GM19455 (cell line): ENCODE measurements at regions not wholly inside any gene's neighbourhood (a gene's known extent, or its start where the extent isn't known, plus 50 kb on each side); places are given as distances from the start of the nearest gene placed in this dataset.
"Not testable (repeated sequence)": the region's sequence is repeated elsewhere in the genome, so short reads cannot be mapped to it uniquely, and the experiment has no call there.

Experiments
- ATAC-seq: cut with Tn5 transposase; IDR thresholded peaks from one replicate; pipeline ENCODE4 v1.9.1; 2021; ENCODE audit not compliant: unreplicated experiment

DNA sequence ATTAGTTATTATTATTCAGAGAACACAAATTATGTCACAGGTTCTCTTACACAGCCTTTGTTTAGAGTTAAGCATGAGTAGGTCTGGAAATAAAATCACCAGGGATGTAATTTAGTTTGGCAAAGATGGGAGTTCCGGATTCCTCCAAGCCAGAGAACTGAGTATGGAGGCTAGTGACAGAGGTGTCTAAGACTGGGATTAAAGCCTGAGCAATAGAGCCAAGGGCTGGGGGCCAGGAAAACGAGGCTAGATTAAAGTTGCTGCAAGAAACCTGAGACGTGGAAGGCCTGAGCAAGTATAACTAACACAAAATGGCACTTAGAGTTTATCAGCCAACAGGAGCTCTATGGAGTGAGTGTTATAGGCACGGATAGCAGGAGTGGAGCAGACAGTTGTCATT, 381.6 kb downstream of the SRGAP2C start:
- ATAC-seq, result no peak

DNA sequence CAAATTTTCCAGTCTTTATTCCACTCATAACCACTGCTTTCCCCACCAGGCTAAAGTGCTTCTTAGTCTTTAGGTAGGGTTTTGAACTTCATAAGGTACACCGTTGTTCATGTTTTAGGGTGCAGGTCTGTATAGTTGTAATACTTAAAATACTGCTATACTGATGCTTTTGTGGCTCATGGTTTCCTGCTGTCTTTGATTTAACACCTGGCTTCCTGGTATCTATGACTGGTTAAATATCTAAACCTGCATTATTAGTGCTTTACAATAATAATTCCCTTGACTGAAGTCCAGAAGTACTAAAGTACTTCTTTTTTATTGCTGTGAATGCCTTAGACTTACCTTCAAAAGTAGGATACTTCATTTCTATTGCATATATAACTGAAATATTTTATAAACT, 384.7 kb downstream of the SRGAP2C start:
- ATAC-seq, result no peak

DNA sequence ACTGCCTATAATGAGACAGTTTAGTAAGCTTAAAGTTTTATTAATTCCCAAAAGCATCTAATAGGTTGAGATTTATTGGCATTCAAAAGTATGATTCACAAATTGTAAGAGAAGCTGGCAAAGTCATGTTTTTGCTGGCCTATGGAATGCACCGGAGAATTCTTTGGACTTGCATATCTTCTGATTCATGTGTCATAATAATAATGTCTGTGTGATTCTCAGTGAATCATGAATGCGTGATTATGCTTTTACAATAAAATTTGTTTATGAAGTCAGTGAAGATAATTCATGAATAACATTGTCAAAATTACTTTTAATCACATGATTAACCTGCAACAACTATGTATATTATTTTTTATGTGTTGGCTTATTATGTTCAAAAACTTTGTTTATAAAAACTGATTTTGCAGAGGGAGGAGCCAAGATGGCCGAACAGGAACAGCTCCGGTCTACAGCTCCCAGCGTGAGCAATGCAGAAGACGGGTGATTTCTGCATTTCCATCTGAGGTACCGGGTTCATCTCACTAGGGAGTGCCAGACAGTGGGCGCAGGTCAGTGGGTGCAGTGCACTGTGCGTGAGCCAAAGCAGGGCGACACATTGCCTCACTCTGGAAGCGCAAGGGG, 389.2 kb downstream of the SRGAP2C start:
- ATAC-seq, result not testable (repeated sequence)

DNA sequence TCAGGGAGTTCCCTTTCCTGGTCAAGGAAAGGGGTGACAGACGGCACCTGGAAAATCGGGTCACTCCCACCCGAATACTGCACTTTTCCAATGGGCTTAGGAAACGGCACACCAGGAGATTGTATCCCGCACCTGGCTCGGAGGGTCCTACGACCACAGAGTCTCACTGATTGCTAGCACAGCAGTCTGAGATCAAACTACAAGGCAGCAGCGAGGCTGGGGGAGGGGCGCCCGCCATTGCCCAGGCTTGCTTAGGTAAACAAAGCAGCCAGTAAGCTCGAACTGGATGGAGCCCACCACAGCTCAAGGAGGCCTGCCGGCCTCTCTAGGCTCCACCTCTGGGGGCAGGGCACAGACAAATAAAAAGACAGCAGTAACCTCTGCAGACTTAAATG, 389.7 kb downstream of the SRGAP2C start:
- not testable (repeated sequence) for ATAC-seq

DNA sequence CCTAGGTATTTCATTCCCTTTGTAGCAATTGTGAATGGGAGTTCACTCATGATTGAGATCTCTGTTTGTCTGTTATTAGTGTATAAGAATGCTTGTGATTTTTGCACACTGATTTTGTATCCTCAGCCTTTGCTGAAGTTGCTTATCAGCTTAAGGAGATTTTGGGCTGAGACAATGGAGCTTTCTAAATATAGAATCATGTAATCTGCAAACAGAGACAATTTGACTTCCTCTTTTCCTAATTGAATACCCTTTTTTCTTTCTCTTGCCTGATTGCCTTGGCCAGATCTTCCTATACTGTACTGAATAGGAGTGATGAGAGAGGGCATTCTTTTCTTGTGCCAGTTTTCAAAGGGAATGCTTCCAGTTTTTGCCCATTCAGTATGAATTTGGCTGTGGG, 398.1 kb downstream of the SRGAP2C start:
- ATAC-seq, result not testable (repeated sequence)

DNA sequence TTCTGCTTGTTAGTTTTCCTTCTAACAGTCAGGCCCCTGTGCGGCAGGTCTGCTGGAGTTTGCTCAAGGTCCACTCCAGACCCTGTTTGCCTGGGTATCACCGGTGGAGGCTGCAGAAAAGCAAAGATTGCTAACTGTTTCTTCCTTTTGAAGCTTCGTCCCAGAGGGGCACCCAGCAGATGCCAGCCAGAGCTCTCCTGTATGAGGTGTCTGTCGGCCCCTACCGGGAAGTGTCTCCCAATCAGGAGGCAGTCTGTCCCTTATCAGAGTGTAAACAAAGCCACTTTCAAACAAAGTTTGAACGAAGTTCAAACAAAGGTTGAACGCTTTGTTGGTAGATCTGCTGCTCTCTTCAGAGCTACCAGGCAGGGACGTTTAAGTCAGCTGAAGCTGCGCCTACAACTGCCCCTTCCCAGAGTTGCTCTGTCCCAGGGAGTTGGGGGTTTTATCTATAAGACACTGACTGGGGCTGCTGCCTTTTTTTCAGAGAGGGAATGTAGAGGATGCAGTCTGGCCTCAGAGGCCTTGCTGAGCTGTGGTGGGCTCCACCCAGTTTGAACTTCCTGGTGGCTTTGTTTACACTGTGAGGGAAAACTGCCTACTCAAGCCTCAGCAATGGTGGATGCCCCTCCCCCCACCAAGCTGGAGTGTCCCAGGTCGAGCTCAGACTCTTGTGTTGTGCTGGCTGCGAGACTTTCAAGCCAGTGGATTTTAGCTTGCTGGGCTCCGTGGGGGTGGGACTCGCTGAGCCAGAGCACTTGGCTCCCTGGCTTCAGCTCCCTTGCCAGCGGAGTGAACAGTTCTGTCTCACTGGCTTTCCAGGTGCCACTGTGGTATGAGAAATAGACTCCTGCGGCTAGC, 401.8 kb downstream of the SRGAP2C start:
- ATAC-seq, result no peak

DNA sequence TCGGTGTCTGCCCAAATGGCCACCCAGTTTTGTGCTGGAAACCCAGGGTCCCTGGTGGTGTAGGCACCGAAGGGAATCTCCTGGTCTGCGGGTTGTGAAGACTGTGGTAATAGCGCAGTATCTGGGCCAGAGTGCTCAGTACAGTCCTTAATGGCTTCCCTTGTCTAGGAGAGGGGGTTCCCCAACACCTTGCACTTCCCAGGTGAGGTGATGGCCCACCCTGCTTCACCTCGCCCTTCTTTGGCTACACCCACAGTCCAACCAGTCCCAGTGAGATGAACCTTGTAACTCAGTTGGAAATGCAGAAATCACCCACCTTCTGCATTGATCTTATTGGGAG, 402.4 kb downstream of the SRGAP2C start:
- ATAC-seq, result no peak

DNA sequence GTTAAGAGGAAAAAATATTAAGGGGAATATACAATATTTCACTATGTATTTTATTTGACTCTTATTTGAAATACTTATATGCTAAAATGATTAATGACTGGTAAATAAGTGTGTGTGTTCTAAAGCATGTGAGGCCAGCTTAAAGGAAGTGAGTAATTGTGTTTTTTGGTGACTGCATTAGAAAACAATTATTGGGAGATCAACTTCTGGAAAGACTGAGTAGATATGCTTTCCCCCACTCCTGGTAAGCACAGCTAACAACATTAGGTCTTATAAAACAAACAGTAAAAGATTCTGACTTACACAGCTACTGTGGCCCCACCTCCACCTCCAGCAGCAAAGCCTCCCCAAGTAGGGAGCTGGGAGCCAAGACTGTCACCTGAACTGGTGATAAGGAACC, 403.0 kb downstream of the SRGAP2C start:
- ATAC-seq, result no peak

DNA sequence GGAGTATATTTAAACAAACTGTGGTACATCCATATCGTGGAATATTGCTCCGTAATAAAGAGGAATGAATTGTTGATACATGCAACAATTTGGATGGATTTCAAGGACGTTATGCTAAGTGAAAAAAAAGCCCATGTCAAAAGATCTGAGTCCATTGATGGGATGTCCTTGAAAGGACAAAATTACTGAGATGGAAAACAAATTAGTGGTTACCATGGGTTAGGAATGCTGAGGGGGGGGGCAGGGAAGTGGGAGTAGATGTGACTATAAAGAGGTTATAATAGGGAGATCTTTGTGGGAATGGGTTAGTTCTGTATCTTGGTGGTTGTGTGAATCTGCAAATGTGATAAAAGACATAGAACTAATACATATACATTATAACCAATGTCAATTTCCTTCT, 409.3 kb downstream of the SRGAP2C start:
- no peak for ATAC-seq

DNA sequence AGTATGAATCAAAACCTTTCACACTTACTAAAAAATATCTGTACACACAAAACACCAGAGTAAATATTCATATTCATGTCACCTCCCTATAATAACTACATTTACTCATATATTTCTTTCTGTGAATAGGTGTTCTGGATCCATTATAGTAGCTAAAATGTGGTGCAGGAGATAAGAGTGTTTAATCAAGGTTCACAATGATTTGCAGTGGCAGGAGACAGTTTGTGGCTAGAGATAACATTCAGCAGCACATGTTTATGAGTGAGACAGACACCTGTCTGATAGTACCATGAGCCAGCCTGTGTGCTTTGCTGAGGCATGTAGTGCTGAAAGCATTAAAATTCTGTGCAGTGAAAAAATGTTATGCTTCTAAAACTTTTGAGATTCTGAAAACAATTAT, 410.3 kb downstream of the SRGAP2C start:
- ATAC-seq, result no peak

DNA sequence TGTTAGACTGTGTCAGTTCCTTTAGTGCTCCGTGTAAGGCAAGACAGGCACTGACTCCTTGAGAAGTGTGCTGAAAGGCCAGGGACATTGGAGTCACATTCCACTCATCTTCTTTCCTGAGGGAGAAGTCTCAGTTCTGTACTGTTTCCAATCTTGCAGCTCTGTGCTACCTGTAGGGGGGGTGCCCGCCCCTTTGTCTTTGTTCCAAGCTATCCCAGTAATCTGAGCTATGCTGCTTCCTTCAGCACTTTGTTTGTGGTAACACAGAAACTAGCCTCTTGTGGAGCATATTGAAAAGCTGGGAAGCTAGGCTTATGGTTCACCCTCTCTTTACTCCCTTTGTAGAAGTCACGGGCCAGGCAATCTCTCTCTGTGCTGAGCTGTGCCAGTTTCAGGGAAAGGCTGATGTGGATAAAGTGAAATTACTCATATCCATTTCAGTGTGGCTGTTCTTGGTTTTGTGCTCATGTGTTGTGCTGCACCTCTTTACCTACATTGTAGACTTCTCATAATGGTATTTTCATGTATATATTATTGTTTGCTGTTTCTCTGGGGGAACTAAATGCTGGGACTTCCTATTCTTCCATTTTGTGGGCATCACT, 420.2 kb downstream of the SRGAP2C start:
- not testable (repeated sequence) for ATAC-seq

DNA sequence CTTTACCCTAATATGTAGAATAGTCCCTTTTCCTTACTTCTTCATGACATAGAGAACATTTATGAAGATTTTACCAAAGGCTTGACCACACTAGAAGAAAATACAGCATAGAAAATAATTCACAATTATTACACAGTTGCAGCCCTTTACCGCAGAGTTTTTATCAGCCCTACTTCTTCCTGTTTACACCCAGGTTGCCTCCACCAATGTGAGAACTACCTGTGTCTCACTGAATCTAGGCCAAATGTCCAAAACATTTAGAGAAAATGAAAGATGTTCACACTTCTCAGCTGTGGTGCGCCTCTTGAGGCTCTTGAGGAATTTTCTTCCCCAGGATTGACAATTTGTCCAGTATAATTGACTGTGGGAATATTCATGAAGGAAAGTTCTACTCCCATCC, 422.7 kb downstream of the SRGAP2C start:
- ATAC-seq, result not testable (repeated sequence)
